CD4-positive, alpha-beta T cell treated with Interleukin-12 subunit alpha and Interleukin-12 subunit beta, for 1 hour (primary cell): ENCODE measurements at regions not wholly inside any gene's neighbourhood (a gene's known extent, or its start where the extent isn't known, plus 50 kb on each side); places are given as distances from the start of the nearest gene placed in this dataset.
"Not testable (repeated sequence)": the region's sequence is repeated elsewhere in the genome, so short reads cannot be mapped to it uniquely, and the experiment has no call there.

ENCODE experiments used
- DNase-seq: peaks from one replicate; pipeline ENCODE4 v3.0.0-alpha.2; 2020

DNA sequence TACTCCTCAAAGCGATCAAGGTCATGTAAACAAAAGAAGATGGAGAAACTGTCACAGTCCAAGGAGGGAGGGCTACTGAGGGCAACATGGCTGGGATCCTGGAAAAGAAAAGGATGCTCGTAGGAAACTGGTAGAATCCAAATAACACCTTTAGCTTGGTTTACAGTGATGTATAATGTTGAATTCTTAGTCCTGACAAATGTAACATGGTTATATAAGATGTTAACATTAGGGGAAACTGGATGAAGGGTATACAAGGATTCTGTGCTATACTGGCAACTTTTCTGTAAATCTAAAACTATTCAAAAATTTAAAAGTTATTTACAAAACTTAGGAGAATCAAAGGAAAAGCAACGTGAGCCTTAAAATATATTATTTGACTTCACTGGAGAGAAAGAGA is 257.0 kb downstream of the TTC32 start:
- DNase-seq = no peak

DNA sequence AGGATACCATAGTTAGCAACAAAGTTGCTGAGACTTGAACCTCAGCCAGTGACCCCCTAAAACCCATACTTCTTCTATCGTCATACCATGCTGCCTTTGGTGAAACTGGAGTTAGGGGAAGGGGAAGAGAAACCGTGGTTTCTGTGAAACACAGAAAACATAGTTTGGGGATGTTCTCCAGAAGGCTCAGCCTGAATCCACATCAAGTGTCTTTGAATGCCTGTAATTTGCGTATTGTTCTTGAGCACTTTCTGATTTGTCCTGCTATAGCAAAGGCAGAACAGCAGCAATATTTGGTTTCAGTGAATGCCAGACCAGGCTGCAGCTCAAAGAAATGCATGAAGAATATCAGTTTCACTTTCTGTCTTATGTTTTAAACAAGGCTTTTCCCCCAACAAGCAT is 258.7 kb downstream of the TTC32 start:
- no peak for DNase-seq

GRCh38 chr2:19642501-19642900 is 259.3 kb downstream of the TTC32 start:
- no peak for DNase-seq

- DNase-seq = no peak
Observed at GRCh38 chr2:19635951-19636510, 265.8 kb downstream of the TTC32 start.

DNA sequence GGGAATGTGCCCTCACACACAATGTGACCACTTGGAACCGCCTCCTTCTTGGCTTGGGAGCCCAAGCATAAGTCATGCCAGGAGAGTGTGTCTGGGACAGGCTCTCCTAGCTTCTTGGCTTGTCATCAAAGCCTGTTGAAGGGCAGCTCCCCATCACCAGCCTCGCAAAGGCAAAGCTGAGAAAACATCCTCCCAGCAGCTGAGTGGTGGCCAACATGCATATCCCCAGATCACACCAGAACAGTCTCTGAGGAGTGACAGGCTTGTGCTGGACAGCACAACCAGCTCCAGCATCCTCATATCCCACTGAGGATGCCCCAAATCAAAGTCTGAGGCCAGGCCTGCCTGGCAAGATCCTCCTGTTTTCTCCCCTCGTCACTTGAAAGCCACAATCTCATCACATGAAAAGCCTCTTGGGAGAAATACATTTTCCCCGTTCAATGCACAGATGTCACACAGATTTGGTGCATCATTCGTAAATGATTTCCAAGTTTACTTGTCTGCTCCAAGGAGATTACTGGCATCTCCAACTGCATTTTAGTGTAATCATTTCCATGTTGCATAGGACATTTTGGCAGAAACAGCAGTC is 269.3 kb downstream of the TTC32 start:
- DNase-seq = no peak

GRCh38 chr2:19631871-19632270 is 269.9 kb downstream of the TTC32 start:
- no peak for DNase-seq

DNA sequence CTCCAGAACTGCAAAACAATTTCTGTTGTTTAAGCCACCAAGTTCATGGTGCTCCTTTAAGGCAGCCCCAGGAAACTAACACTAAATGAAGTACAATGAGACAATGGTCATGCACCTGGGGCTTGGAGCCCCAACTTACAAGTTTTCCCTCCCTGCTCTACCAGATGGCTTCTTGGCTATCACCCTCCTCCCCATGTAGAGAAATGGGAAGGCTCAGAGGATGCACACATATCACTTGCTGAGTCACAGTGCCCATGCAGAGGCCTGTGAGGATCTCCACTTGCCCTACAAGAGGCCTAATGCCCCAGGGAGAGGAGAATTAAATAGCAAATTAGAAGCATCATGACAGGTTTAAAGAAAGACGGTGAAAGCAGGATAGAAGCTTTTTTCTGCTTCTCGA is 270.9 kb downstream of the TTC32 start:
- no peak for DNase-seq

DNA sequence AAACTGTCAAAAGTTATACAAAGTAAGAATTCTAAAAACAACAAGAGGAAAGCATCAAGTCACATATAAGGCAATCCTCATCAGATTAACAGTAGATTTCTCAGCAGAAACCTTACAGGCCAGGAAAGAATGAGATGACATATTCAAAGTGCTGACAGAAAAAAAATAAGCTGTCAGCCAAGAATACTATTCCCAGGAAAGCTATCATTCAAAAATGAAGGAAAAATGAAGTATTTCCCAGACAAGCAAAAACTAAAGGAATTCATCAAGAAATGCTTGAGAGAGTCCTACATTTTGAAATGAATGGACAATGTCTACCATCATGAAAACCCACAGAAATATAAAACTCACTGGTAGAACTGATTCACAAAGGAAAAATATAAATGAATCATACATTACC is 268.9 kb upstream of the OSR1 start:
- no peak for DNase-seq

DNA sequence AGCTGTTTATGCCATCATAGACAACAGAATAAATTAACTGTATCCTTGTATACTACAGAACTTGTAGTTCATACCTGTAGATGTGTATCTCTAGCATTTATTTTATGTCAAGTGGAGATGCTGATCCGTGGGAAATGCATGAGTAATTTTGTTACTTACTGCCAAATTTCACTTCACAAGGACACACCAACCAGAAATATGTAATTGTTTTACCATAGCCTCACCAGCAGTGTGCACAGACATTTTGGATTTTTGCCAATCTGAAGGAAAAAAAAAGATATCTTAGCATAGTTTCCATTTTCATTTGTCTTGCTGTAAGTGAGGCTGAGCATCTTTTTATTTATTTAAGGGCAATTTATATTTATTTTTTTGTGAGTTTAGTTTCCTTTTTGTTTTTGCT is 265.1 kb upstream of the OSR1 start:
- no peak for DNase-seq

GRCh38 chr2:19617257-19617848 is 258.9 kb upstream of the OSR1 start:
- DNase-seq = no peak

DNA sequence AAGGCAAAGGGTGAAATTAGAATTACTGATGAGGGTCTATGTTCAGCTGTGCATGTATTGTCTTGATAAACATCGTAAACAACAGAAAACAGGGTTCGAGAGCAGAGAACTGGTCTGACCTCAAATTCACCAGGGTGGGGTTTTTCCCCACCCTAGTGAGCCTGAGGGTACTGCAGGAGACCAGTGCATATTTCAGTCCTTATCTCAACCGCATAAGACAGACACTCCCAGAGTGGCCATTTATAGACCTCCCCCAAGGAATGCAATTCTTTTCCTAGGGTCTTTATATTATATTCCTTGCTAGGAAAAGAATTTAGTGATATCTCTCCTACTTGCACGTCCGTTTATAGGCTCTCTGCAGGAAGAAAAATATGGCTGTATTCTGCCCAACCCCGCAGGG is 257.0 kb upstream of the OSR1 start:
- not testable (repeated sequence) for DNase-seq

DNA sequence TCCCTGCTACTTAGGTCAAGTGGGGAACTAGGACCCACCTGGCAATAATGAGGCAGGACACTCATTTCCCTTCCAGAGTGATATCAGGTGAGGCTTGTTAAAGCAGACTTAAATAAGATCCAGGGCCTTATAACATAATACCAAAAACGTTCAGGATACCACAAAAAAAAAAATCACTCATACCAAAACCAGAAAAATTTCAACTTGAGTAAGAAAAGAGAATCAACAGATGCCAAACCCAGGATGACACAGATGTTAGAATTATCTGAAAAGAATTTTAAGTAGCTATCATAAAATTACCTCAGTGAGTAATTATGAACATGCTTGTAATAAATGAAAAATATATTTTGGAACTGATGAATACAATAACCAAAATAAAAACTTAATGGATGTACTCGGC is 255.6 kb upstream of the OSR1 start:
- no peak for DNase-seq

DNA sequence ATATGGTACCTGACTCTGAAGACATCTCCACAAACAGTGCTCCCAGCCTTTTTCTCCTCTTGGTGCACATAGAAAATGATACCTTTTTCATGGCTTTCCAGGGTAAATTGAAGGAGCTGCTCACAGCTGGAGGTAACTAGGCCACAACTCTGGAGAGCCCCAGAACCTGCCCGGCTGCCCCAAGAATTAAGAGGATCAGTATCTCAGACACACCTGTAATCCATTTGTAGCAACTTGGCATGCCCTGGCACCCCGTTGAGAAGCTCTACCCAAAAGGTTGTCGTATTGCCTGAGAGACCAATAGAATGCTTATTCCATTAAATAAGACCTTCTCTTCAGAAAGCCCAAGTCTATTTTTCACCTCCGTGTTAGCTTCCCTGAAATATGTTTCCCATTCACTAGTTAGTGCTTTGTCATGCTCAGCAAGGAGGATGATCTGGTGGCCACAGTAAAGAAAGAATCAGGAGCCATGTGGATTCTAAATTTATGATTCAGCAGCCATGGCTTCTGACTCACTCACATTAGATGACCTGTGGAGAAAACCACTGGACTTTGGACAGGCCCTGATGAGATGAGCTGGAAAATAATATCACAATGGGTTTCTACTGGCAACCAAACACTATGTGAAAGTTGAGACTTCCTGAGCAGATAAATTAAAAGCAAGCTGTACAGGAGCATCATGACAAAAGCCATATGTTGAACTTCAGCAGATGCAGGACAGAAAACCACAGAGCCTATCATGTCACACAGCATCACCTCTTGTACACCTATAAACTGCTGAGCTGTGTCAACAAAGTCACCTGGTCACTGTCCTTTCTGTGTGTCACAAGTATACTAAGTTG is 253.3 kb upstream of the OSR1 start:
- no peak for DNase-seq

DNA sequence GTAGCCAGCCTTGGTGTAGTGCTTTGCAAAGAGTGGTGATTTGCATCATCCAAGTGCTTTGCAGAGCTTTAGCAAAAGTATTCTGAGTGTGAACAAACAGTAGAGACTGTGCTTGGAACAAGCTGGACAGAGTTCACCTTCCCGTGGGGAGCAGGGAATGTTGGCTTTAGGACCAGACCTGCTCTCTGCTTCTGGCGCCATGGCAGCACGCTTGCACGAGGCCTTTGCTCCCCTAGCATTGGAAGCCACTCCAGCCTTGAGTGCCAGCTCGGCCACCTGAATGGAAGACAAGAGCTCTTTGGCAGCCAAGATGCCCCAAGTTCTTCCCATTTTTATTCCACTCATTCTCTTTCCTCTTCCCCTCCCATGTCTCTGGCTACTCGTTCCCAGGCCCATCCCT is 250.8 kb upstream of the OSR1 start:
- no peak for DNase-seq

- no peak for DNase-seq
Observed at GRCh38 chr2:19607931-19608771, 249.7 kb upstream of the OSR1 start.

GRCh38 chr2:19607400-19607799 is 249.0 kb upstream of the OSR1 start:
- DNase-seq = no peak

DNA sequence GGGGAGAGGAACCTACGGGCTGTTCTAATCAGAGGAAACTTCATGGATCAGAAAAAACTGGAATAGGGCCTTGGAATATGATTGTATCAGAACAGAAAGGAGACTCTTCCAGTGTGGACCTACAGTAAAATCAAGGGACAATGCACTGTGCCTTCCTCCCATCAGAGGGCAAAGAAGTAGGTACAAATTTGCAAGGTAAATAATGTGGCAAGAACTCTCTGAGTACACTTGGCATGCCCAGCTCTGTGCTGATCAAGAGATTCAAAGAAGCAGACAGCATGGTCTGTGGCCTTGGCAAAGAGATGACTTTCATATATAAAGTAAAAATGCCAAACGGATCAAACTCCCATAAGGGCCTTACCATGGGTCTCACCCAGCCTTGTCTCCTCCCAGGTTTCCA is 242.6 kb upstream of the OSR1 start:
- no peak for DNase-seq

- DNase-seq = no peak
Observed at GRCh38 chr2:19600506-19600905, 242.1 kb upstream of the OSR1 start.

DNA sequence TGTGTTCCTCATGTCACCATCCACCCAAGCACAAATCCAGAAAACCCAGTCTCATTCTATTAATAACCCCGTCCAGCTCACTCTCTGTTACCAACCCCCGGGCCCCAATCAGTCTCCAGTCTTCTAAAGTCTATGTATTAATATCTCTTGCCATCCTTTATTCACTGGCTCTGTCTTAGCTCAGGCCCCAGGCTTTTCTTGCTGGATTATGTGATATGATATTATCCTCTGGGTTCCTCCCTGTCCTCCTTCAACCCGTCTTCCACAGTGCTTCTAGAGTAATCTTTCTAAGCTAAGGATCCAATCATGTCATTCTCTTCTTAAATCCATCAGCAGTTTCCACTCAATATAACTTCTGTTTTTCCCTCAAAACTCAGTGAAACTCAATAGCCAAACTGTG is 240.5 kb upstream of the OSR1 start:
- DNase-seq = no peak

GRCh38 chr2:19592197-19592596 is 233.8 kb upstream of the OSR1 start:
- DNase-seq = no peak

DNA sequence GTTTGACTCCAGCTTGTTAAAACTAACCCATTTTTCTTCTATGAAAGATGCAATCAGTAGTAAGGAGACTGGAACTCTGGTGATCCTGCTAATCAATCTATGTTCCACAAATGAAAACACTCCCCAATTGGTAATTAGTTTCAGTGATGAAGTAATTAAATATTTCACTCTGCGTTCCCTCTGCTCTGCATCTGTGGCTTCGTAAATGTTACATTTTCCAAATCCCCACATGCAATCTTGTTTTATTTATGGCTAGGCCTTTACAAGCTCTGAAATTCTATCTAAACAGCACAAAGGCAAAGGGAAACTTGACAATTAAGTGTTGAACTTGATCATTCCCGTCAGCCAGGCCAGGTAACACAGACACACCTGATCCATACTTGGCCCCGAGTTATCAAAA is 231.4 kb upstream of the OSR1 start:
- DNase-seq = no peak

- DNase-seq = no peak
Observed at GRCh38 chr2:19580830-19581229, 222.4 kb upstream of the OSR1 start.

DNA sequence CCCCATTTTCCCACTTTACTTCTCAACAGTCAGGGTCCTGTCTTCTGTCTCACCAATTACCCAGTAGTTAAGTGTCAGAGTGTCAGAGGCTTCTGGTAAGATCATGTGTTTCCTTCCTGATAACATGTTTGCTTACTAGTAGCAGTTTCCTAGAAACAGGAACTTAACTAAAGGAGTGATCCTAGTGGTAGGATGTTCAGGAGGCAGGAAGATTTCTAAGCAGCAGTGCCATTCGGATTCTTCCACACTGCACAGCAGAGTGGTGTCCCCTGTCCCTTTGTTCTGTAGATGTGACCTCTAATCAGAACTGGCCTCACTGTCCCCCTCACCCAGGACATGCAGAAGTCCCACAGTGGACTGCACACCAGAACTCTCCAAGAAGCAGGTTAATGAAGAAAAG is 221.8 kb upstream of the OSR1 start:
- DNase-seq = no peak
